Neural cell (in vitro differentiated cells): ENCODE measurements at regions not wholly inside any gene's neighbourhood (a gene's known extent, or its start where the extent isn't known, plus 50 kb on each side); places are given as distances from the start of the nearest gene placed in this dataset.

Experiments
- CTCF ChIP-seq: fragments of 450-650 bp; IDR thresholded peaks from 2 replicates; pipeline ENCODE4 v1.5.1; 2014; ENCODE audit warnings: antibody characterized with exemption, mild to moderate bottlenecking, moderate library complexity; ENCODE audit not compliant: poor library complexity, severe bottlenecking
- EP300 ChIP-seq: fragments of 450-650 bp; conservative IDR thresholded peaks from 2 replicates; pipeline ENCODE4 v1.6.1; 2014; ENCODE audit warnings: antibody characterized with exemption, mild to moderate bottlenecking, moderate library complexity; ENCODE audit not compliant: poor library complexity, severe bottlenecking
- POLR2AphosphoS5 ChIP-seq: IDR thresholded peaks from 2 replicates; pipeline ENCODE4 v1.6.1; 2012
- RAD21 ChIP-seq: fragments of 450-650 bp; conservative IDR thresholded peaks from 2 replicates; pipeline ENCODE4 v1.6.1; 2014; ENCODE audit warnings: antibody characterized with exemption, mild to moderate bottlenecking, moderate library complexity
- REST ChIP-seq: IDR thresholded peaks from 2 replicates; pipeline ENCODE4 v1.6.1; 2012; ENCODE audit warnings: borderline replicate concordance
- TAF1 ChIP-seq: IDR thresholded peaks from 2 replicates; pipeline ENCODE4 v1.6.1; 2012; ENCODE audit warnings: low read depth

GRCh38 chr5:16350816-16351215 is 114.8 kb downstream of the ZNF622 start:
- TF ChIP-seq RAD21: no peak
- peak; percentile 28 for TF ChIP-seq POLR2AphosphoS5
- TF ChIP-seq EP300: no peak
- no peak for TF ChIP-seq CTCF
- TF ChIP-seq TAF1: no peak
- TF ChIP-seq REST: no peak
